HUES48 (cell line): ENCODE measurements at regions not wholly inside any gene's neighbourhood (a gene's known extent, or its start where the extent isn't known, plus 50 kb on each side); places are given as distances from the start of the nearest gene placed in this dataset.

Experiments used
- H3K27ac ChIP-seq: one replicate; pipeline ENCODE4 v1.7.0; 2013; ENCODE audit warnings: low read depth, low read length, inconsistent platforms
- H3K27me3 ChIP-seq: 2 replicates; pipeline ENCODE4 v1.6.1; 2013; ENCODE audit warnings: mild to moderate bottlenecking, low read length; ENCODE audit not compliant: control insufficient read depth, insufficient read depth
- H3K36me3 ChIP-seq: 2 replicates; pipeline ENCODE4 v1.6.1; 2013; ENCODE audit warnings: low read length; ENCODE audit not compliant: control insufficient read depth, insufficient read depth
- H3K4me1 ChIP-seq: 2 replicates; pipeline ENCODE4 v1.6.1; 2013; ENCODE audit warnings: mild to moderate bottlenecking, low read length; ENCODE audit not compliant: control insufficient read depth, insufficient read depth
- H3K4me3 ChIP-seq: 2 replicates; pipeline ENCODE4 v1.5.1; 2013; ENCODE audit warnings: mild to moderate bottlenecking, low read depth, low read length
- H3K9ac ChIP-seq: 2 replicates; pipeline ENCODE4 v1.6.1; 2013; ENCODE audit warnings: mild to moderate bottlenecking, low read depth, low read length, moderate library complexity
- H3K9me3 ChIP-seq: 2 replicates; pipeline ENCODE4 v1.6.1; 2013; ENCODE audit warnings: low read length; ENCODE audit not compliant: control insufficient read depth, insufficient read depth

GRCh38 chr4:144591401-144591800, 54.6 kb upstream of the HHIP start:
- H3K9ac ChIP-seq, result no peak overlapping the region
- H3K27ac ChIP-seq, result no peak overlapping the region
- H3K36me3 ChIP-seq, result no peaks in the 10 kb centered on the region

GRCh38 chr4:144592264-144592663, 53.7 kb upstream of the HHIP start:
- Histone ChIP-seq H3K4me3 (no peak overlapping the region), H3K27me3 (no peaks in the 10 kb centered on the region), H3K9me3 (peaks cover 3% of the 10 kb centered on the region; the same call in 1 of the 2 replicates), H3K4me1 (no peaks in the 10 kb centered on the region), H3K27ac (no peak overlapping the region), H3K36me3 (no peaks in the 10 kb centered on the region), H3K9ac (no peak overlapping the region)

More at GRCh38 chr4:144591401-144591800, 54.6 kb upstream of the HHIP start:
- no peaks in the 10 kb centered on the region for H3K27me3 ChIP-seq
- peaks cover 3% of the 10 kb centered on the region; the same call in 1 of the 2 replicates for H3K9me3 ChIP-seq
- H3K4me1 ChIP-seq, result no peaks in the 10 kb centered on the region
- no peak overlapping the region for H3K4me3 ChIP-seq

GRCh38 chr4:144594471-144594986, 51.4 kb upstream of the HHIP start:
- Histone ChIP-seq H3K9ac (no peak overlapping the region), H3K4me1 (no peaks in the 10 kb centered on the region)

GRCh38 chr4:144595681-144596080, 50.3 kb upstream of the HHIP start:
- Histone ChIP-seq H3K27ac (no peak overlapping the region), H3K9me3 (no peaks in the 10 kb centered on the region), H3K9ac (no peak overlapping the region), H3K27me3 (no peaks in the 10 kb centered on the region), H3K4me1 (no peaks in the 10 kb centered on the region), H3K36me3 (no peaks in the 10 kb centered on the region), H3K4me3 (no peak overlapping the region)

More at GRCh38 chr4:144594471-144594986, 51.4 kb upstream of the HHIP start:
- H3K4me3 ChIP-seq, result no peak overlapping the region
- no peaks in the 10 kb centered on the region for H3K27me3 ChIP-seq
- no peaks in the 10 kb centered on the region for H3K9me3 ChIP-seq
- no peak overlapping the region for H3K27ac ChIP-seq
- H3K36me3 ChIP-seq, result no peaks in the 10 kb centered on the region
